ENCODE measurements at regions not wholly inside any gene's neighbourhood (a gene's known extent, or its start where the extent isn't known, plus 50 kb on each side); places are given as distances from the start of the nearest gene placed in this dataset.

GRCh38 chr1:87210151-87210550, 118.5 kb upstream of the LMO4 start:
- TF ChIP-seq SUZ12 (IDR thresholded peaks at IDR 0.05; ENCODE audit: extremely low read depth, insufficient read depth, insufficient read length), result no peak
- TF ChIP-seq ZNF274 (IDR thresholded peaks at IDR 0.05; ENCODE audit: low read depth, low read length), result no peak
- no peak for TF ChIP-seq YY1 (IDR thresholded peaks at IDR 0.05; ENCODE audit: insufficient read depth, insufficient read length)
- H3K4me3 ChIP-seq (ENCODE audit: insufficient read length, low read depth), result no peak overlapping the region
- no peaks in the 10 kb centered on the region for H3K27me3 ChIP-seq (ENCODE audit: insufficient read depth, insufficient read length)
- no peak overlapping the region for H3K9ac ChIP-seq (ENCODE audit: insufficient read length, low read depth)
- H3K9me3 ChIP-seq (ENCODE audit: insufficient read depth, low read length), result 0 out of 2 replicates have a peak, but pooled peaks cover 7% of the 10 kb centered on the region
- H3K36me3 ChIP-seq (ENCODE audit: insufficient read depth, insufficient read length, low read length), result no peaks in the 10 kb centered on the region
- H3K4me1 ChIP-seq (ENCODE audit: insufficient read depth, insufficient read length), result no peaks in the 10 kb centered on the region
- no peak for DNase-seq (ENCODE audit: low read depth, low spot score)

GRCh38 chr1:87212431-87213134, 116.1 kb upstream of the LMO4 start:
- H3K9ac ChIP-seq (ENCODE audit: insufficient read length, low read depth), result no peak overlapping the region
- no peaks in the 10 kb centered on the region for H3K36me3 ChIP-seq (ENCODE audit: insufficient read depth, insufficient read length, low read length)
- TF ChIP-seq SUZ12 (IDR thresholded peaks at IDR 0.05; ENCODE audit: extremely low read depth, insufficient read depth, insufficient read length) (no peak), YY1 (IDR thresholded peaks at IDR 0.05; ENCODE audit: insufficient read depth, insufficient read length) (no peak), ZNF274 (IDR thresholded peaks at IDR 0.05; ENCODE audit: low read depth, low read length) (no peak)
- H3K9me3 ChIP-seq (ENCODE audit: insufficient read depth, low read length), result peaks cover 25% of the 10 kb centered on the region; the same call in 1 of the 2 replicates
- no peak for DNase-seq (ENCODE audit: low read depth, low spot score)
- H3K4me1 ChIP-seq (ENCODE audit: insufficient read depth, insufficient read length), result no peaks in the 10 kb centered on the region
- no peaks in the 10 kb centered on the region for H3K27me3 ChIP-seq (ENCODE audit: insufficient read depth, insufficient read length)
- no peak overlapping the region for H3K4me3 ChIP-seq (ENCODE audit: insufficient read length, low read depth)

GRCh38 chr1:87213135-87213515, 115.6 kb upstream of the LMO4 start:
- no peaks in the 10 kb centered on the region for H3K36me3 ChIP-seq (ENCODE audit: insufficient read depth, insufficient read length, low read length)
- H3K9ac ChIP-seq (ENCODE audit: insufficient read length, low read depth), result no peak overlapping the region
- peaks cover 25% of the 10 kb centered on the region; the same call in 1 of the 2 replicates for H3K9me3 ChIP-seq (ENCODE audit: insufficient read depth, low read length)
- no peak for DNase-seq (ENCODE audit: low read depth, low spot score)
- H3K27me3 ChIP-seq (ENCODE audit: insufficient read depth, insufficient read length), result no peaks in the 10 kb centered on the region
- H3K4me1 ChIP-seq (ENCODE audit: insufficient read depth, insufficient read length), result no peaks in the 10 kb centered on the region
- TF ChIP-seq ZNF274 (IDR thresholded peaks at IDR 0.05; ENCODE audit: low read depth, low read length), result no peak
- no peak for TF ChIP-seq SUZ12 (IDR thresholded peaks at IDR 0.05; ENCODE audit: extremely low read depth, insufficient read depth, insufficient read length)
- TF ChIP-seq YY1 (IDR thresholded peaks at IDR 0.05; ENCODE audit: insufficient read depth, insufficient read length), result no peak
- no peak overlapping the region for H3K4me3 ChIP-seq (ENCODE audit: insufficient read length, low read depth)

GRCh38 chr1:87215592-87215991, 113.1 kb upstream of the LMO4 start:
- peaks cover 20% of the 10 kb centered on the region; the same call in 1 of the 2 replicates for H3K9me3 ChIP-seq (ENCODE audit: insufficient read depth, low read length)
- no peaks in the 10 kb centered on the region for H3K27me3 ChIP-seq (ENCODE audit: insufficient read depth, insufficient read length)
- TF ChIP-seq SUZ12 (IDR thresholded peaks at IDR 0.05; ENCODE audit: extremely low read depth, insufficient read depth, insufficient read length) (no peak), YY1 (IDR thresholded peaks at IDR 0.05; ENCODE audit: insufficient read depth, insufficient read length) (no peak)
- no peak overlapping the region for H3K9ac ChIP-seq (ENCODE audit: insufficient read length, low read depth)
- H3K36me3 ChIP-seq (ENCODE audit: insufficient read depth, insufficient read length, low read length), result no peaks in the 10 kb centered on the region
- H3K4me1 ChIP-seq (ENCODE audit: insufficient read depth, insufficient read length), result no peaks in the 10 kb centered on the region
- DNase-seq (ENCODE audit: low read depth, low spot score), result no peak
- H3K4me3 ChIP-seq (ENCODE audit: insufficient read length, low read depth), result no peak overlapping the region

- peaks cover 29% of the 10 kb centered on the region for H3K9me3 ChIP-seq (ENCODE audit: insufficient read depth, low read length)
- H3K4me1 ChIP-seq (ENCODE audit: insufficient read depth, insufficient read length), result no peaks in the 10 kb centered on the region
- H3K27me3 ChIP-seq (ENCODE audit: insufficient read depth, insufficient read length), result no peaks in the 10 kb centered on the region
- TF ChIP-seq ZNF274 (IDR thresholded peaks at IDR 0.05; ENCODE audit: low read depth, low read length), result no peak
- TF ChIP-seq SUZ12 (IDR thresholded peaks at IDR 0.05; ENCODE audit: extremely low read depth, insufficient read depth, insufficient read length), result no peak
- TF ChIP-seq YY1 (IDR thresholded peaks at IDR 0.05; ENCODE audit: insufficient read depth, insufficient read length), result no peak
- H3K9ac ChIP-seq (ENCODE audit: insufficient read length, low read depth), result no peak overlapping the region
- no peaks in the 10 kb centered on the region for H3K36me3 ChIP-seq (ENCODE audit: insufficient read depth, insufficient read length, low read length)
- no peak for DNase-seq (ENCODE audit: low read depth, low spot score)
- H3K4me3 ChIP-seq (ENCODE audit: insufficient read length, low read depth), result no peak overlapping the region
Measured at GRCh38 chr1:87218618-87219017, 110.1 kb upstream of the LMO4 start.

GRCh38 chr1:87219141-87219540, 109.5 kb upstream of the LMO4 start:
- no peaks in the 10 kb centered on the region for H3K36me3 ChIP-seq (ENCODE audit: insufficient read depth, insufficient read length, low read length)
- H3K4me1 ChIP-seq (ENCODE audit: insufficient read depth, insufficient read length), result no peaks in the 10 kb centered on the region
- H3K9ac ChIP-seq (ENCODE audit: insufficient read length, low read depth), result no peak overlapping the region
- no peak overlapping the region for H3K4me3 ChIP-seq (ENCODE audit: insufficient read length, low read depth)
- DNase-seq (ENCODE audit: low read depth, low spot score), result no peak
- H3K9me3 ChIP-seq (ENCODE audit: insufficient read depth, low read length), result peaks cover 34% of the 10 kb centered on the region
- H3K27me3 ChIP-seq (ENCODE audit: insufficient read depth, insufficient read length), result no peaks in the 10 kb centered on the region
- TF ChIP-seq SUZ12 (IDR thresholded peaks at IDR 0.05; ENCODE audit: extremely low read depth, insufficient read depth, insufficient read length) (no peak), YY1 (IDR thresholded peaks at IDR 0.05; ENCODE audit: insufficient read depth, insufficient read length) (no peak), ZNF274 (IDR thresholded peaks at IDR 0.05; ENCODE audit: low read depth, low read length) (no peak)

- no peak for DNase-seq (ENCODE audit: low read depth, low spot score)
- H3K9ac ChIP-seq (ENCODE audit: insufficient read length, low read depth), result no peak overlapping the region
- H3K4me1 ChIP-seq (ENCODE audit: insufficient read depth, insufficient read length), result no peaks in the 10 kb centered on the region
Measured at GRCh38 chr1:87219626-87220025, 109.1 kb upstream of the LMO4 start.

More at GRCh38 chr1:87219626-87220025, 109.1 kb upstream of the LMO4 start:
- no peak for TF ChIP-seq ZNF274 (IDR thresholded peaks at IDR 0.05; ENCODE audit: low read depth, low read length)
- TF ChIP-seq SUZ12 (IDR thresholded peaks at IDR 0.05; ENCODE audit: extremely low read depth, insufficient read depth, insufficient read length), result no peak
- TF ChIP-seq YY1 (IDR thresholded peaks at IDR 0.05; ENCODE audit: insufficient read depth, insufficient read length), result no peak
- Histone ChIP-seq H3K36me3 (ENCODE audit: insufficient read depth, insufficient read length, low read length) (no peaks in the 10 kb centered on the region), H3K27me3 (ENCODE audit: insufficient read depth, insufficient read length) (no peaks in the 10 kb centered on the region), H3K9me3 (ENCODE audit: insufficient read depth, low read length) (peaks cover 38% of the 10 kb centered on the region), H3K4me3 (ENCODE audit: insufficient read length, low read depth) (no peak overlapping the region)

Measured in NT2/D1 (cell line).